Iris pigment epithelial cell (primary cell): ENCODE measurements at regions not wholly inside any gene's neighbourhood (a gene's known extent, or its start where the extent isn't known, plus 50 kb on each side); places are given as distances from the start of the nearest gene placed in this dataset.
"Not testable (repeated sequence)": the region's sequence is repeated elsewhere in the genome, so short reads cannot be mapped to it uniquely, and the experiment has no call there.

Source experiments
- DNase-seq: peaks from one replicate; pipeline ENCODE4 v3.0.0-alpha.2; 2011; ENCODE audit warnings: low read depth

DNA sequence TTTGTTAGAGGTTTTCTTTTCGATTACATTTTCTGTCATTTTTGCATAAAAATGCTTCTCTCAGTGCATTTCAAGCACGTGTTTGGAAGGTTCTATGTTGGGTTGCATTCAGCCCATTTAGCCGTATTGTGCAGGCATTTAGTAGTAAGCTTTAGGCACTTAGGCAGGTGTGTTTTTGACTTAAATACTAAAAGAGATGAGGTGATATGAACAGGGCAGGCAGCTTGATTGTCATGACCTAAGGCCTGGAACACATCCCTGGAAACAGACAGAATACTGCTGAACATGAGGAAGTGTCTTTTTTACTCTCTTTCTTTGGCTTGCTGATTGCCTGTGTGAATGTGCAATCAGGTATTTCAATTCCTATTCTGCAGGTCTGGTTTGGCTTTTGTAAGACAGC is 610.5 kb upstream of the MAN1A1 start:
- no peak for DNase-seq

DNA sequence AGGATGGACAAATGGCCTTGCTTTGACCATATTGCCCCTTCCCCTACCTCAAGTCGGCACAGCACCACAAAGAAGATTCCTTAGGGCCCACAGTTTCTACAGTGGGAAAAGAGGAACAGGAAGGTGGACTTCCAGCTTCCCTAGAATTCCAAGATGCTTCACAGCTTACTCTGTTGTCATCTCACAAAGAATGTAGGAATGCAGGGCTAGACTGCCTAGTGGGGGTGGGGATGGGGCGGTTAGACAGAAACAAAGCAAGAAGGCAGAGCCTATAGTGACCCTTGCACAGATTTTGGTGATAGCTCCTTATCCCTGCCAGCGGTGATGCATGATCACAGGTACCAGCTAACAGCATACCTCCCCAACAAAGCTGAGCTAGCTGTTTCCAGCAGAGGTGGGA is 607.6 kb upstream of the MAN1A1 start:
- DNase-seq: no peak

DNA sequence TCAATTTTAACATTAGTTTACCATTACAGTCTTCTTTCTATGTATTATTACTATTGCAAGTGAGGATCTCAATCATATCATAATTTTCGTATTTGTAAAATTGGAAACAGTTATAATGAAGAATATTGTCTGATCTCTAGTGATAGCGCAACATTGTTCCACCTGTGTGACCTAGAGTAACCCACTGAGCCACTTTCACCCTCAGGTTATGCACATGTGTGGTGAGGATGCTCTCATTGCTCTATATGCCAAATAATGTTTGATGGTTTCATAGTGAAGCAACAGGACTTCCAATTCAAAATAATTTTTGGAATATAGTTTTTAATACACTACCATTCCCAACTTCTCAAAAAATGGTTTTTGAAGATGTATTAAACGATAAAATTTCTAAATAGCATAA is 603.1 kb upstream of the MAN1A1 start:
- no peak for DNase-seq

DNA sequence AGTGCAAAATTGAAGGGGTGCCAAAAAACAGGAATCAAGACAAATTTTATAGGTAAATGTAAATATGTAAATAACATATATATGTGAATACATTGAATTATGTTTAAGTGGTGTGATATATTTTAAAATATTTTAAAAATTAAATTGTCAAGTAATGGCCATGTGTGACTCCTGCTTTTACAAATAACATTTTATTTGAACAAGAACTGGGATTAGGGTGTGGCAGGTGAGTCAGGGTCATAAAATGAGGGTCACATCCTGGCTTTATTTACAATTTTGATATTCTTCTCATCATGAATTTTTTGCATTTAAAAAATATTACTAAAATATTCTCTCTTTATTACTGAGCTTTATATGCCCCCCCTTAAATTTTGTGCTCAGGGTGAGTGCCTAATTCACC is 601.1 kb upstream of the MAN1A1 start:
- no peak for DNase-seq

DNA sequence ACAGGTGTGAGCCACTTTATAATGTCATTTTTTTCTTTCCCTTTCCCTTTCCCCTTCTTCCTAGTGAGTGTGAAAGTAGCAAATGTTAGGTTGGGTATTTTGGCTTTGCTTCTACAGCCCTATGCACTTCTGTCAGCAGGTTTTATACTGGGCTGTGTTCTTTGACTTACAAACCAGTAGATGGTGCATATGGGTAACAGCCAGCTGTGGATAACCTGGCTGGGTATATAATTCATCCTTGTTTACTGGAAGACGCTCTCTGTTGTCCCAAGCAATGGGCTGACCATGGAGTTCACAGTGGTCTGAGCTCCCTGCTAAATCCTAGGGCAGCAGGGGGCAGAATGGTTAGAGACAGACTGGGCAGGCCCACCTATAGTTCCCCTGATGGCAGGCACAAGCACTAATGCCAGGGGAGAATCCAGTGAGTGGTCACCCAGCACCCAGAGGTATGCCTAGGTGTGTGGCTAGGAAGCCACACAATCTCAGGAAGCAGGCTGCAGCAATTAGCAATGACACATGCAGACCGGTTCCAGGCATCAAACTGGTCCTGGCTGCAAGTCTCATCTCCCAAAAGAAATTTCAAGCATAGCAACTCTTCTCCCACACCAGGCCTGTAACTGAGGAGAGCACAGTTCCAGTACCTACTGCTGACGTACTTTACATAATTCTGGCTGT is 592.7 kb upstream of the MAN1A1 start:
- DNase-seq: no peak

DNA sequence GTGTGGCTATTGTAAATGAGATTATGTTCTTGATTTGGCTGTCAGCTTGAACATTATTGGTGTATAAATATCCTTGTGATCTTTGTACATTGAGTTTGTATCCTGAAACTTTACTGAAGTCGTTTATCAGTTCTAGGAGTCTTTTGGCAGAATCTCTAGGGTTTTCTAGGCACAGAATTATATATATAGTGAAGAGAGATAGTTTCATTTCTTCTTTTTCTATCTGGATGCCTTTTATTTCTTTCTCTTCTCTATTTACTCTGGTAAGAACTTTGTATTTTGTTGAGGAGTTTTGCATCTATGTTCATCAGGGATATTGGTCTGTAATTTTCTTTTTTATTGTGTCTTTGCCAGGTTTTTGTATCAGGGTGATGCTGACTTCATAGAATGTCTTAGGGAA is 589.2 kb upstream of the MAN1A1 start:
- DNase-seq: no peak

DNA sequence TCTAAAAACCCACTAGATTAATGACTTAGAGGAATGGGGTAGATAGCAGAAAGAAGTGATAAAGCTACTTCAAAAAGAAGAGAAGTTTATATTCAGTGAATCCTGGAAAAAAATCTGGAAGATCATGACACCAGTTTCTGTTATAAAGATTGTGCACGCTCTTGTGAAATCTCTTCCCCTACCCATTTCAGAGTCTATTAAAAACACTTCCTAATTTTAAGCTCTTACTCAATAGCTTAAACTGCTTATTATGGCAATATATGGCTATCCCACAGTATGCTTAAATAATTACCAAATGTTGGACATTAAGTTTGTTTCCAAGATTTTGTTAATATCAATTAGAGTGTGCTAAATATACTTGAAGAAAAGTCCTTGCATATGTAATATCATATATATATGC is 585.3 kb upstream of the MAN1A1 start:
- DNase-seq: no peak

DNA sequence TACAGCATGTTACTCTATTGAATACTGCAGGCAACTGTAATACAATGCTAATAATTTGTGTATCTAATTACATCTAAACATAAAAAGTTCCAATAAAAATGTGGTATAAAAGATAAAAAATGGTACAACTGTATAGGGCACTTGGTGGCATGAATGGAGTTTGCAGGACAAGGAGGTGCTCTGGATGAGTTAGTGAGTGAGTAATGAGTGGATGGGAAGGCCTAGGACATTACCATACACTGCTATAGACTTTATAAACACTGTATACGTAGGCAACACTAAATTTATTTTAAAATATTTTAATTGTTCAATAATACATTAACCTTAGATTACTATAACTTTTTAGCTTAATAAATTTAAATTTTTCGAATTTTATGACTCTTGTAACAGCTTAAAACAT is 579.6 kb upstream of the MAN1A1 start:
- no peak for DNase-seq

DNA sequence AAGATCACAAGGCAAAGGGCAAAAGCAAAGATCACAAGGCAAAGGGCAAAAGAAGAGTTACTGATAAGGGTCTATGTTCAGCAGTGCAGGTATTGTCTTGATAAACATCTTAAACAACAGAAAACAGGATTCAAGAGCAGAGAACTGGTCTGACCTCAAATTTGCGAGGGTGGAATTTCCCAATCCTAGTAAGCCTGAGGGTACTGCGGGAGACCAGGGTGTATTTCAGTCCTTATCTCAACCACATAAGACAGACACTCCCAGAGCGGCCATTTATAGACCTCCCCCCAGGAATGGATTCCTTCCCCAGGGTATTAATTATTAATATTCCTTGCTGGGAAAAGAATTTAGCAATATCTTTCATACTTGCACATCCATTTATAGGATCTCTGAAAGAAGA is 575.3 kb upstream of the MAN1A1 start:
- not testable (repeated sequence) for DNase-seq

DNA sequence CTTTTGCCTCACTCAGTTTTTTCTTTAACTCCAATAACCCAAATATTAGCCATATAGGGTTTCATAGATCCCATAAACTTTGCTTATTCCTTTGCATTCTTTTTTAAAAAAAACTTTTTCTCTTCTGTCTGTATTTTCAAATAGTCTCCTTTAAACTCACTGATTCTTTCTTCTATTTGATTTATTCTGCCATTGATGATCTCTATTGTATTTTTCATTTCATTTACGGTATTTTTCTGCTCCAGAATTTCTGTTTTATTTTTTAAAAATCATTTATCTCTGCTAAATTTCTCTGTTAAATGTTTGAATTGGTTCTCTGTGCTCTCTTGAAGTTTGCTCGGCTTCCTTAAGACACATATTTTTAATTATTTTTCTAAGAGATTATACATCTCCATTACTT is 573.3 kb upstream of the MAN1A1 start:
- no peak for DNase-seq

DNA sequence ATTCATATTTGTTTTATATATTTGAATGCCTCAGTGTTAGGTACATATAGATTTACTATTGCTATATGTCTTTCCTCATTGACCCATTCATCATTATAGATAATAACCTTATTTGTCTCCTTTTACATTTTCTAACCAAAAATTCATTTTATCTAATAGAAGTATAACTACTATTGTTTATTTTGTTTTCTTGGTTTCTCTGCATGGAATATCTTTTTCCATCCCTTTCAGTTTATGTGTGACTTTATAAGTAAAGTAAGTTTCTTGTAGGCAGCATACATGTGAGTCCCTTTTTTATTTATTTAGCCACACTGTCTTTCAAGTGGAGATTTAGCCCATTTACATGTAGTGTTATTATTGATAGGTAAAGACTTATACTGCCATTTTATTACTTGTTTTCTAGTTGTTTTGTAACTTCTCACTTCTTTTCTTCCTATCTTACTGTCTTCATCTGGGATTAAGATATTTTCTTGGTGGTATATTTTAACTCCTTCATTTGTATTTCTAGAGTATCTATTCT is 572.0 kb upstream of the MAN1A1 start:
- no peak for DNase-seq

DNA sequence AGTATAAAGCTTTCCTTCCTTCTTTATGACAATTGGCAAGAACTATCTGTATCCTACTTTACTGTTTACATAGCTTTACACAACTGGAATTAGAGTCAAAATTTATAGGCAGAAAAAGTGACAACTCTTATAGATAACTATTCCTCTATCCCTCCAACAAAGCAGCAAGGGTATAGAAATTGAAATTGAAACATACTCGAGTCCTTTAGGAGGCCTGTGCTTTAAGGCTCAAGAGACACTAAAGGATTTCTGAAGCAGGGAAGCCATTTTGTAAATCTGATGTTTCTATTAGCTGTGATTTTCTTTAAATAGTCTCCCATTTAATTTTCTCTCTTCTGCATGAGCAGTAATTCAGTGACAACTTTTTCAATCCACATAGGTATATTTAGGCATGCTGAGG is 567.6 kb upstream of the MAN1A1 start:
- DNase-seq: no peak

DNA sequence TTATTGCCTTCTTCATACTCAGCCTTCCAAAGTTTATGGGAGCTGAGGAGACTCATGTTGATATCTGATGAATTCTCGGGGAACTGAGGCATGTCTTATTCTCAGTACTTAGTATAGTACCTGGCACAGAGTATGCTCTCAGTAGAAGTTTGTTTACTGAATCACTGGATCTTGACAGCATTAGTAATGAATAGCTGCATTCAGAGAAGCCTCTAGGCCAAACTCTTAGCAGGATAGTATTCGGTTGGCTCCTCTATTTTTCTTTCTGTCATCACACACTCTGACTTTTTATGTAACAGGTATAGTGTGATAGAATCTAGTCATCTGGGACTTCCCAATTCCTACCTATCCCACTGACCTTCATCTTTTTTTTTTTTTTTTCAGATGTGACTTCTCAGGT is 566.4 kb upstream of the MAN1A1 start:
- no peak for DNase-seq

DNA sequence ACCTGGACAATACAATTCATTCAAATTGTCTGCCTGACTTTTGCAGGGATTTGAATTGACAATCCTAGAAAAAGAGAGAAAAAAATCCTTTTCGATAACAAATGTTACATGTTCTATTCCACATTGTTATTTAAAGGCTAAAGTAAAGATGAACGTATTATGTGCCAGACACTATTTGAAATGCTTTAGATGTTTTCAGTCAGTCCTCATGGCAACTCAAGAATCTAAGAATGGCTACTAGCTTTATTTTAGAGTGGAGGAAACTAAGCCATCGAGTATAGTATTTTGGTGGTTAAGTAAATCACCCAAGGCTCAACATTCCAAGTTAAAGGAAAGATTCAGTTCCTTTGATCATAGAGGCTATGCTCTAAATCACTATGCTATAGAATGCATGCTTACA is 558.6 kb upstream of the MAN1A1 start:
- DNase-seq: no peak

DNA sequence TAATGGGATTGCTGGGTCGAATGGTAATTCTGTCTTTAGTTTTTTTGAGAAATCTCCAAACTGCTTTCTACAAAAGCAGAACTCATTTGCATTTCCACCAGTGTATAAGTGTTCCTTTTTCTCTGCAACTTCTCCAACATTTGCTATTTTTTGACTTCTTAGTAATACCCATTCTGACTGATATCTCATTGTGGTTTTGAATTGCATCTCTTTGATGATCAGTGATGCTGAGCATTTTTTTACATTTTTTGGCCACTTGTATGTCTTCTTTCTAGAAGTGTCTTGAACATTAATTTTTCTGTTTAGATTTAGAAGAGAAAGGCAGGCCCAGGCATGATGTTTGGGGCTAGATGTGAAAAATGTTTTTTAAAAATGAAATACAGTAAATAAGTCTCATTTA is 553.1 kb upstream of the MAN1A1 start:
- no peak for DNase-seq

DNA sequence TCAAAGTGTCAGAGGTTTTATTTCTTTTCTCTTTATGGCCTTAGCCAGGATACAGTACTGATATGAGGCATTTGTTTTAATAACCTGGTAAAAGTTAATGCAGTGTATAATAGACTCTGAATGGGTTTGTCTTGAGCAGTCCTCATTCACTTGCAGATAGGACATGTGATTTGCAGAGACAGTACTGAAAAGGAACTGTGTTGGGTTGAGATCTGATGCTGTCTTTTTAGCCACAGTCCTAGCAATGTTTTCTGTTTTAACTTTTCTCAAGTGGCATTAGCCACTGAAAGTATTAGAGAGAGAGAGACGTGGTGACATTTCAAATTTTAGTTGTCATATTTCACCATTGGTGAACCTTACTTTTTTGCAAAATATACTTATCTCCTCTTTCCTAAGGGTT is 547.2 kb upstream of the MAN1A1 start:
- DNase-seq: no peak

DNA sequence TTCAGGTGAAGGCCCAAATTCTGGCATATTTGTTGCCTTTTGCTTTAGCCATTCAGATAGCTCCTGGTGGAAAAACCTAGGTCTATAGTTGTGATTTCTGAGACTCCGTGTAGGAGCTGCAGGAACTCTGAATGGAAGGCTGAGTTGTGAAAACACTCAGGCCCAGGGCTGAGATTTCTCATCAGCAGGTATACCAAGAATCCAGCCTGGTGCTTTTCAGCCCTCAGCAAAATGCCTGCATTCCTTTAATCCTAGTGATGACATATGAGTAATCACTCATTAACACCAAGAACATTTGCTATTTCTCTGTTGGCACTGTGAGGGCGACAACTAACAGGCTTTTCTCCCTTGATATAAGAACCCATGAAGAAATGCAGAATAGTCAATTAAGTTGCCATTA is 546.1 kb upstream of the MAN1A1 start:
- DNase-seq: no peak

DNA sequence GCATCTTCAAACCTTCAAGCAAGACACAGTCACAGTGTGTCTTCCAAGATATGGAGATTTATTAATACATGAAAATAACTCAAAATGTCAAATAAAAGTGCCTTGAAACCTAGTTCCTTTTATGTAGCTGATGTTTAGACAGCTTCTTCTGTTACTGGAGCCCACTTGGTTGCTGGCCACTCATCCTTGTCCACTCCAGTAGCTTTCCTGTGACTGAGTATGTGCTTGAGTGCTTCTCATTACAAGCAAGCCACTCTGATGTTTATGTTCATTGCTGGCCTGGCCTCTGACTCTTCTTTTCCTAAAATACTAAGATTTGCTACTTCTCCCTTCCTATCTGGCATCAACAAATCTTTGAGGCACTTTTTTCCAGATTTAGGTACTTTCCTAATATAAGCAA is 545.2 kb upstream of the MAN1A1 start:
- DNase-seq: no peak

DNA sequence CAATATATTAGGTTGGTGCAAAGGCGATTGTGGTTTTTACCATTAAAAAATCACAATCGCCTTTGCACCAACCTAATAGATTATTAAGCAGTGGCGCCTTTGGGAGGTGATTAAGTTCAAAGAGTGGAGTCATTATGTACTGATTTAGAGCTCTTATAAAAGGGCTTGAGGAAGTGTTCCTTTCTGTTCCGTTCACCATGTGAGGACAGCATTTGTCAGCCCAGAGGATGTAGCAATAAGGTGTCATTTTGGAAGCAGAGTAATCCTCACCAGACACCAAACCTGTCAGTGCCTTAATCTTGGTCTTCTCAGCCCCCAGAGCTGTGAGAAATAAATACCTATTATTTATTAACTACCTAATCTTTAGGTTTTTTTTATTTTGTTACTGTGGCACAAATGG is 542.1 kb upstream of the MAN1A1 start:
- DNase-seq: no peak

DNA sequence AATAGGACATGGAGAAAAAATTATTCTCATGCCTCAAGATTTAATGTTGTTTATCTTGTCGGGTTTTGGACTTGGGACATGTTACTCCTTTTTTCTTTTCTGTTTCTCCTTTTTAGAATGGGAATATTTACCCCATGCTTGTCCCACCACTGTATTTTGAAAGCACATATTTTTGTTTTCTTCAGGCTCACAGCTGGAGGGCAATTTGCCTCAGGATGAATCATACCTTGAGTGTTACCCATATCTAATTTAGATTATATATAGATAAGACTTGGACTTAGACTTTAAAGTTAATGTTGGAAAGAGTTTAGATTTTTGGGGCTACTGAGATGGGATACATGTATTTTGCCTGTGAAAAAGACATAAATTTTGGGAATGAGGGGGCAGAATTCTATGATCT is 541.6 kb upstream of the MAN1A1 start:
- no peak for DNase-seq

DNA sequence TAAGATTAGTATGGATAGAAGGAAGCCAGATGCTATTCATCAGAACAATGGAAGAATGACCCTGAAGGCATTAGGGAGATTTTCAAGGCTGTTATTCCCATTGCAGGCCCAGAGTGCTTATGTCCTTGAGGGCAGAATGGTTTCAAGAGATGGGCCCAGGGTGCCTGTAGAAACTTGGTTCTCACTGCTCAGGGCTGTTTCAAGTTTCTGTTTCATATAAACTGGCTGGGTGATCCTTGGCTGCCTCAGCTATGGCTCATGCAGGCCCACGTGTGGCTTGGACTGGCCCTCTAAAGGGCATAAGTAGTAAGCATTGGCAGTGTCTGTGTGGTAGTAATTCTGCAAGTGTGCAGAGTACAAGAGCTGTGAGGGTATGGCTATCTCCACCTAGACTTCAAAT is 540.9 kb upstream of the MAN1A1 start:
- no peak for DNase-seq

DNA sequence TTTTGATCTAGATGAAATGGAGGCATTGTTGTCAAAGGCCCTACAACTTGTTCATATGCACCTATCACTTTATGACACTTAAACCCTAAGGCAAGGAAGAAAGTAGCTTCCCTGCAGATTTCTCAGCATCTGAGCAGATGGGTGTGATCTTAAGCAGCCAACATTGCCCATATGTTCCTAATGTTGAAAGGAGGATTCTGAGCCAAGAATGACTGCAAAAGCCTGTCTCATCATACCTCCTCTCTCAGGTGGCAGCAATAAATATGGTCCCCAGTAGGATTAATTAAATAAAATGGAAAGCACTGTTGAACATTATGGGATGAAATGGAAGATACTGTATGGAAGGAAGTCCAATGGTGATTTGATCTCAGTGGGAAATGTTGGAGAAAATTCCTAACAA is 538.1 kb upstream of the MAN1A1 start:
- DNase-seq: no peak

DNA sequence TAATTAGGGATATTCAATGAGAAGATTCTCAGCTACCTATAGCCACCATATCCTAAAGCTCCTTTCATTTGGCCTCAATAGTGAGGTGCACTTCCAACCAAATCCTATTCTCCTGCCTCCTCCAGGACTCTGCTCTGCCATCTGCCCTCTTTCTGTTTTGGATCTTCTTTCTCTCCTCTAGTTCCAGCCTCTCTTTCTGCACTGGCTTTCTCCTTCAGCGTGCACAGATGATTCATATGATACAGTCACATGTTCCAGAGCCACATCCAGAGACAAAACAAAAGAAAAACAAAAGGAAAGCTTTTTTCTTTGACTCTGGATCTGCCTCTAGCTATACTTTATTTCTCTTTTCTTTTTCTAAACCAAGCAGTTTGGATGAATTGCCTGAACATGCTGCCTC is 531.9 kb upstream of the MAN1A1 start:
- peak; percentile 7 for DNase-seq

DNA sequence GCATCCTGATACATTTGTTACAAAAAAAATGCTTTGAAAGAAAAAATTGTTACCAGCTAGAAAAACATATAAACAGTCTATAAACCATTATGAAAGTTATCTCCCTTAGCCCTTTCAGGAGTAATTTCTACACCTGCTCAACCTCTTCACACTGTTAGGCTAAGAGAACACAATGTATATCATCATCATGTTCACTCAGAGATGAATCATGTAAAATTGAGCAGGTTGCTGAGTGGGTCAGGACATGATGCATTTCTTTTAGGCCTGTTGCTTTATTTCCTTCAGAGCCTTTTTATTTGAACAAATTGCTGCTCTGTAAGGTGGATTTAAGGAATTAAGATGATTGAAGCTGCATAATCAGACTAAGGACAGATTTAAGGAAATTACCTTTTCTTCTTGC is 531.3 kb upstream of the MAN1A1 start:
- no peak for DNase-seq

DNA sequence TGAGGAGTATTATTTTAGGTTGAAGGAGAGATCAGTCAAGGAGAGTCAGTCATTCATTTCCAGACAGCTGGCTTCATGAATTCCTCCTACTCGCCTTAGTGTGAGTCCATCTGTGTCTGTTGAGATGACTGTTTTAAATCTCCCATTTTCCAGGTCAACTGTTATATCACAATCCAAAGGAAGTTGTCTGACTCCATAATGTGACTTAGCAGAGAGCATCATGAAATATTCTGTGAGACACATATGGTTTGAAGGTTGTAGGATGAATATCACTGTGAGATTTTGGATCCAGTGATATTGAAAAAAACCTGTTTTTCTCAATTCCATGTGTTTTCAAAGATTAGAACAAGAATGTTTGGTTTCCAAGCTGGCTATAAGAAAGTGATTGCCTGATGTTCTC is 530.2 kb upstream of the MAN1A1 start:
- no peak for DNase-seq
